ENCODE measurements at regions not wholly inside any gene's neighbourhood (a gene's known extent, or its start where the extent isn't known, plus 50 kb on each side); places are given as distances from the start of the nearest gene placed in this dataset.

DNA sequence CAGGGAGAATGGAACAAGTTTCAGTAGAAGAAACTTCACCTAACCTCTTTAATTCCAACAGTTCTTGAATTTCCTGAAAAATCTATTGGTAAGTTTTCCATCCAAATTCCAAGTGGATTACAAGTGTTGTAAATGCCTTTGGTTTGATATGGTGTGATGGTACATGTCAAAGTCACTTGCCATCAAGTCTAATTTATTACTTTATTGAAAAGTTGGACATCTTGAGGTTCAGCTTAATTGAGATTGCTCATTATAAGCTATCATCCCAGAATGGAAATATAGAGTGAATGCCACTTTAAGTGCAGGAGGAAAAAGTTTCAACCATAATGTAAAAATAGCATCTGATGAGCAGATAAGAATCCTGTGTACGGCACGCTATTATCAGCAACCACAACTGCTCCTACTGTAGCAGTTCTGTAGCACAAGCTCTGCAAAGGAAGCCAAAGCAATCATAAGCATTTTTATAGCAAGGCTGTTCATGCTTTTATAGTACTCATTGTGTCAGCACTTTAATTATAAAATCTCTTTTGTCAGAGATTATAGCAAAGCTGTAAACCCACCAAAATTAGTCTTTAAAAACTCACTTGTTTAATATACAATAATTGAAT lies 991.8 kb upstream of the PHF14 start:
- H3K27ac ChIP-seq (ENCODE audit: low read length): no peak overlapping the region
- DNase-seq (no peak), ATAC-seq (ENCODE audit: insufficient read depth, low read depth) (no peak)
- no peak overlapping the region for H2AFZ ChIP-seq (ENCODE audit: low read depth, low read length)
- H3K9ac ChIP-seq (ENCODE audit: low read depth, low read length): no peak overlapping the region
- no peaks in the 10 kb centered on the region for H3K36me3 ChIP-seq (ENCODE audit: insufficient read depth, low read length)
- TF ChIP-seq, protein P1, sequence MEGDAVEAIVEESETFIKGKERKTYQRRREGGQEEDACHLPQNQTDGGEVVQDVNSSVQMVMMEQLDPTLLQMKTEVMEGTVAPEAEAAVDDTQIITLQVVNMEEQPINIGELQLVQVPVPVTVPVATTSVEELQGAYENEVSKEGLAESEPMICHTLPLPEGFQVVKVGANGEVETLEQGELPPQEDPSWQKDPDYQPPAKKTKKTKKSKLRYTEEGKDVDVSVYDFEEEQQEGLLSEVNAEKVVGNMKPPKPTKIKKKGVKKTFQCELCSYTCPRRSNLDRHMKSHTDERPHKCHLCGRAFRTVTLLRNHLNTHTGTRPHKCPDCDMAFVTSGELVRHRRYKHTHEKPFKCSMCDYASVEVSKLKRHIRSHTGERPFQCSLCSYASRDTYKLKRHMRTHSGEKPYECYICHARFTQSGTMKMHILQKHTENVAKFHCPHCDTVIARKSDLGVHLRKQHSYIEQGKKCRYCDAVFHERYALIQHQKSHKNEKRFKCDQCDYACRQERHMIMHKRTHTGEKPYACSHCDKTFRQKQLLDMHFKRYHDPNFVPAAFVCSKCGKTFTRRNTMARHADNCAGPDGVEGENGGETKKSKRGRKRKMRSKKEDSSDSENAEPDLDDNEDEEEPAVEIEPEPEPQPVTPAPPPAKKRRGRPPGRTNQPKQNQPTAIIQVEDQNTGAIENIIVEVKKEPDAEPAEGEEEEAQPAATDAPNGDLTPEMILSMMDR (IDR thresholded peaks at IDR 0.05; ENCODE audit: borderline replicate concordance, extremely low read depth, low read length, poor library complexity, severe bottlenecking): no peak
- TF ChIP-seq EZH2 (IDR thresholded peaks at IDR 0.05; ENCODE audit: borderline replicate concordance, low read depth, low read length, severe bottlenecking): no peak
- H3K4me1 ChIP-seq (ENCODE audit: insufficient read depth, low read length): no peaks in the 10 kb centered on the region
- H3K4me3 ChIP-seq (ENCODE audit: low read depth in 1 of 2, low read length in 2 of 2): no peak overlapping the region
- H3K79me2 ChIP-seq (ENCODE audit: insufficient read depth, low read length): no peaks in the 10 kb centered on the region
- no peaks in the 10 kb centered on the region for H3K27me3 ChIP-seq (ENCODE audit: insufficient read depth, low read length, poor library complexity)
- H4K20me1 ChIP-seq (ENCODE audit: insufficient read depth, low read length): no peaks in the 10 kb centered on the region
- H3K9me3 ChIP-seq (ENCODE audit: insufficient read depth, low read length, severe bottlenecking): no peaks in the 10 kb centered on the region
- H3K4me2 ChIP-seq (ENCODE audit: insufficient read depth, low read length): no peak overlapping the region

- no peak overlapping the region for H2AFZ ChIP-seq (ENCODE audit: low read depth, low read length)
- no peaks in the 10 kb centered on the region for H3K9me3 ChIP-seq (ENCODE audit: insufficient read depth, low read length, severe bottlenecking)
- H3K79me2 ChIP-seq (ENCODE audit: insufficient read depth, low read length): no peaks in the 10 kb centered on the region
- no peaks in the 10 kb centered on the region for H4K20me1 ChIP-seq (ENCODE audit: insufficient read depth, low read length)
- no peaks in the 10 kb centered on the region for H3K4me1 ChIP-seq (ENCODE audit: insufficient read depth, low read length)
- no peak overlapping the region for H3K4me2 ChIP-seq (ENCODE audit: insufficient read depth, low read length)
- no peak overlapping the region for H3K27ac ChIP-seq (ENCODE audit: low read length)
- H3K4me3 ChIP-seq (ENCODE audit: low read depth in 1 of 2, low read length in 2 of 2): no peak overlapping the region
- H3K9ac ChIP-seq (ENCODE audit: low read depth, low read length): no peak overlapping the region
- H3K36me3 ChIP-seq (ENCODE audit: insufficient read depth, low read length): no peaks in the 10 kb centered on the region
- DNase-seq: no peak
- TF ChIP-seq, protein P1 (IDR thresholded peaks at IDR 0.05; ENCODE audit: borderline replicate concordance, extremely low read depth, low read length, poor library complexity, severe bottlenecking): no peak
- no peak for TF ChIP-seq EZH2 (IDR thresholded peaks at IDR 0.05; ENCODE audit: borderline replicate concordance, low read depth, low read length, severe bottlenecking)
- ATAC-seq (ENCODE audit: insufficient read depth, low read depth): no peak
- no peaks in the 10 kb centered on the region for H3K27me3 ChIP-seq (ENCODE audit: insufficient read depth, low read length, poor library complexity)
These were observed 990.6 kb upstream of the PHF14 start for GRCh38 chr7:9983048-9983447.

DNA sequence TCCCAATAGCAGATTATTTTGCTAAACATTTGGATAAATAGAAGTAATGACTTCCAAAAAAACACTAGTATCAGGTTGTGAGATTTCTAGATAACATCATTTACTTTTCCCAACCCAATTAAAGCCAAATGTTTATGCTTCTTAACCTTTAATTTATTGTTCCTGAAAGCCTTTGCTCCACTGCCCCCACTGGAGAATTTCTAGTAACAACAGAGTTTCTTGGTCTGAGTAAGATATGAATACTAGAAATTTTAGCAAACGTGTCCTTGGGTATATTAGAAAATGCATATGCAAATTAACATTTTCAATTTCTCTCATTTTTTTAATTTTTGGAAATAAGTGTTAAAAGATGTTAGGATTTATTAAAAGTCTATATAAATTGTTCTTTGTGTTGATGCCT lies 958.0 kb upstream of the PHF14 start:
- no peaks in the 10 kb centered on the region for H3K36me3 ChIP-seq (ENCODE audit: insufficient read depth, low read length)
- DNase-seq (no peak), ATAC-seq (ENCODE audit: insufficient read depth, low read depth) (no peak)
- no peak overlapping the region for H3K4me2 ChIP-seq (ENCODE audit: insufficient read depth, low read length)
- no peak overlapping the region for H3K4me3 ChIP-seq (ENCODE audit: low read depth in 1 of 2, low read length in 2 of 2)
- H3K9ac ChIP-seq (ENCODE audit: low read depth, low read length): no peak overlapping the region
- H4K20me1 ChIP-seq (ENCODE audit: insufficient read depth, low read length): no peaks in the 10 kb centered on the region
- H2AFZ ChIP-seq (ENCODE audit: low read depth, low read length): no peak overlapping the region
- no peaks in the 10 kb centered on the region for H3K9me3 ChIP-seq (ENCODE audit: insufficient read depth, low read length, severe bottlenecking)
- no peaks in the 10 kb centered on the region for H3K79me2 ChIP-seq (ENCODE audit: insufficient read depth, low read length)
- no peak overlapping the region for H3K27ac ChIP-seq (ENCODE audit: low read length)
- H3K27me3 ChIP-seq (ENCODE audit: insufficient read depth, low read length, poor library complexity): no peaks in the 10 kb centered on the region
- H3K4me1 ChIP-seq (ENCODE audit: insufficient read depth, low read length): no peaks in the 10 kb centered on the region
- TF ChIP-seq, protein P1 (IDR thresholded peaks at IDR 0.05; ENCODE audit: borderline replicate concordance, extremely low read depth, low read length, poor library complexity, severe bottlenecking): no peak
- TF ChIP-seq EZH2 (IDR thresholded peaks at IDR 0.05; ENCODE audit: borderline replicate concordance, low read depth, low read length, severe bottlenecking): no peak
